ENCODE measurements at regions not wholly inside any gene's neighbourhood (a gene's known extent, or its start where the extent isn't known, plus 50 kb on each side); places are given as distances from the start of the nearest gene placed in this dataset.

GRCh38 chr20:11772226-11772730, 145.4 kb upstream of the BTBD3 start:
- DNase-seq (ENCODE audit: low read depth, low spot score), result no peak

DNA sequence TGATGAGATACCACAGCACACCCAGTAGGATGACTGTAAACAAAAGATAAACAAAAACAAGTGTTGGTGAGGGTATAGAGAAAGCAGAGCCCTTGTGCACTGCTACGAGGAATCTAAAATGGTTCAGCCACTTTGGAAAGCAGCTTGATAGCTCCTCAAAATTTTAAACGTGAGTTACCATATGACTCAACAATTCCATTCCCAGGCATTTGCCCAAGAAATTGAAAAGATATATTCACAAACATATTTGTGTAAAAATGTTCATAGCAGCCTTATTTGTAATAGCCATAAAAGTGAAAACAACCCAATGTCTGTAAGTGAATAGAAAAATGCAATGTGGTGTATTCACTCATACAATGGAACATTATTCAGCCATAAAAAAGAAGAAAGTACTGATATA, 141.0 kb upstream of the BTBD3 start:
- no peak for DNase-seq (ENCODE audit: low read depth, low spot score)

DNA sequence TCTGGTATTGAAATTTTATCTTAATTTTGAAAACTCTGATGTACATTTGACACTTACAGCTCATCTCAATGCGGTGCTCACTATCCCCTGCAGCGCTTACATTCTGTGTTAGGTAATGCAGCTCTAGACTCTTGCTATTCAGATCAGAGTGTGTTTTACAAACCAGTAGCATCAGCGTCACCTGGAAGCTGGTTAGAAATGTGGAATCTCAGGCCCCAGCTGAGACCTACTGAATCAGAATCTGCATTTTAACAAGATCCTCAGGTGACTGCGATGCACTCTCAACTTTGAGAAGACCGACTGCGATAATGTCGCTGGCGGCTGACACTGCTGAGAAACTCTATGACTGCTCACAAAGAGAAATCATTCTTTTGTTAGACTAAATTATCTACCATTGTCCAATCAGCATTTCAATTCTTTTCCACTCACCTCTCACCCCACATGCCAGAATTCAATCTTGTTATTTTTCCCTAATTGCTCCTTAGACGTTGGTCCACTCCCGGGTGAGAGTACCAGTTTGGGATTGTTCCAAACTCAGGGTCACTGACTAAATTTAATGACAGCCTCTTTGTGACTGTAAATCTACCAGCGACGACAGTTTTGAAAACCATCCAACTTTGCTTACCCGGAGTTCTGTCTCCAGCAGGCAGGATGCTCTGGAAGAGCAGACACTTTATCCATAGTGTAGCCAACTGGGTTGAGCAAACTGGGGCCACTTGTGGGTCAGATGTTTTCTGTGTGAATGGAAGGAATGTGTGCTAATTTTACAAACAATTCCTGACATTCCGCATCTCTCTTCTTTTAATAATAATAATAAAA, 140.1 kb upstream of the BTBD3 start:
- no peak for DNase-seq (ENCODE audit: low read depth, low spot score)

- DNase-seq (ENCODE audit: low read depth, low spot score), result no peak
Measured at GRCh38 chr20:11778206-11778570, 139.5 kb upstream of the BTBD3 start.

- no peak for DNase-seq (ENCODE audit: low read depth, low spot score)
Measured at GRCh38 chr20:11780765-11781369, 136.8 kb upstream of the BTBD3 start.

DNA sequence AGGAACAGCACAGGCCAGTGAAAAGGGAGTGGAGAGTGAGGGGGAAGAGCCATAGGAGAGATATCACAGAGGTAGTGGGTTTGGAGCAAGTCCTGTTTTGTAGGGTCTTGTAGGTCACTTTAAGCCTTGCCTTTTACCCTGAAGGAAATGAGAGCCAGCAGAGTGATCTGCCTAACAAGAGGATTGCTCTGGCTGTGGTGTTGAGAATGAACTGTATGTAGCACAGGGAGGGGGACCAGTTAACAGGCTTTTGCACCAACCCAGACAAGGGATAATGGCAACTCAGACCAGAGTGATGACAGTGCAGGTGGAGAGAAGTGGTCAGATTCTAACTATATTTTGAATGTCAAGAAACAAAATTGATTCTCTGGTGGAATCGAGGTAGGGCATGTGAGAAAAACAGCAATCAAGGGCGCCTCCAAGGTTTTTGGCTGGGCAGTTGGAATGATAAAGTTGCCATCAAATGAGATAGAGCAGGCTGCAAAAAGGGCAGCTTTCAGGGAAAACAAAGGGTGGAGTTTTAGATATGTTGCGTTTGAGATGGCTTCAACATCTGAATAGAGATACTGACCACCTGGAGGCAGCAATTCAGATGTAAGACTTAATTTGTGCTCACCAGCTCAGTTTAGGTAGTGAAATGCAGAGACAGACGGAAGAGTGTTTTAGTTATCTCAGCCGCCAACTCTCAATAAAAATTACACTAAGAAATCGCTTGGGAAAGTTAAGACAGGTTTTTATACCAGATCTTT, 134.4 kb upstream of the BTBD3 start:
- no peak for DNase-seq (ENCODE audit: low read depth, low spot score)

DNA sequence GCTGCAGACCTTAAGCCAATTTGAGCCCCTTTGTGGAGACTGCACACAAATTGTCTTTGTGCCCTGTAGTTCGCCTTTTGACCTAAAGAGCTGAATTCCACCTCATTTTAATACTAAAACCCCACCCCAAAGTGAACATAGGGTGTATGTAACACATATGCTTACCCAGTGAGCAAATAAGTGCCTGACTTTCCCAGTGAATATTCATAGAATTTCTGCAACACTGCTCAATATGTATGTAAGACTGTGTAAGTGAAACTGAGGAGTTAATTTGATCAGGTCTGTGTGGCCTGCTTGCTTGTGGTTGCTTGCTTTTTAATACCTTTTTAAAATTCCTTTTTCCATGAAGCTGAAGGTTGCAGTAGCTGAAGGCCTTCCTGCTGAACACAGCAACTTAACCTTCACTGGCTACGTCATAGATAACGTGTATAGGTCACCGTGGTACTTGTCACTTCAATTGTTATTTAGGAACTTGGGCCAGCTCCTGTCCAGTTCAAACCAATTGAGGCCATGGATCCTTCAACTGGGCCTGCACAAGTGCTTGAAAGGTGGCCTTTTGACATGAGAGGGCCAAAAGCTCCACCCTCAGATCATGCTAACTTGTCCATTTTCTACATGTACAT, 131.7 kb upstream of the BTBD3 start:
- no peak for DNase-seq (ENCODE audit: low read depth, low spot score)

- no peak for DNase-seq (ENCODE audit: low read depth, low spot score)
Measured at GRCh38 chr20:11790046-11790445, 127.6 kb upstream of the BTBD3 start.

DNA sequence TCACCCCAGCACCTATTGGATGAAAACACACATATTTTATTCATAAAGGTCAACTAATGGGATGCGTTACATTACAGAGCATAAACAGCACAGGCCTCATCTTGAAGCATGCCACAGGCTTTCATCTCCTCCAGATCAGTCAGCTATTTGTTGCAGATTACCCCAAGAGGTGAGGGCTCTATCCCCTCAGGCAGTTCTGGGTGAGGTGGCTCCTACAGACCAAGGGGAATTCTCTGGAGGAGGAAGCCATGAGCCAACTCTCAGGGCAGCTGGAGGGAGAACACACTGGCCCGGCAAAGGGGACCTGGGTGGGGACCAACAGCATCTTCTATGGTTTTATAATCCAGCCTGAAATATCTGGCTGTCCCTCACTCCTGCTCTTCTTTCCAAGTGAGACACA, 126.4 kb upstream of the BTBD3 start:
- no peak for DNase-seq (ENCODE audit: low read depth, low spot score)

GRCh38 chr20:11791835-11792567, 125.7 kb upstream of the BTBD3 start:
- DNase-seq (ENCODE audit: low read depth, low spot score), result no peak

GRCh38 chr20:11792568-11792953, 125.1 kb upstream of the BTBD3 start:
- DNase-seq (ENCODE audit: low read depth, low spot score), result no peak

- DNase-seq (ENCODE audit: low read depth, low spot score), result no peak
Measured at GRCh38 chr20:11794525-11794924, 123.2 kb upstream of the BTBD3 start.

DNA sequence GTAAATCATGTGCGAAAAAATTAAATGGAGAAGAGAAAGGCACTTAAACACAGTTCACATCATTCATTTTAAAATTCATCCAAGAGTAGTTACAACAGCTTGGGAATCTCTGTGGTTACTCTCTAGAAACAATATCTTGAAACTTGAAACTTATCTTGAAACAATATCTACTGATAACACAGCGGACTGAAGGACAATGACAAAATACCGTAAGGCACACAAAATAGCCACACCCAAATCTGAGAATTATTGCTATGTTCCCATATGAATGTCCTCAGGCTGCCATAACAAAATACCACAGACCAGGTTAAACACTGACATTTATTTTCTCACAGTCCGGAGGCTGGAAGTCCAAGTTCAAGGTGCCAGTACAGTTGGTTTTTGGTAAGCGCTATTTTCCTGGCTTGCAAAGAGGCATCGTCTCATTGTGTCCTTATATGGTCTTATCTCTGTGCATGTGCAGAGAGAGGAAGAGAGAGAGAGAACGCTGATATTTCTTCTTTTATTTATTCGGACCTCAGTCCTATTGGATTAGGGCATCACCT, 122.5 kb upstream of the BTBD3 start:
- DNase-seq (ENCODE audit: low read depth, low spot score), result no peak

DNA sequence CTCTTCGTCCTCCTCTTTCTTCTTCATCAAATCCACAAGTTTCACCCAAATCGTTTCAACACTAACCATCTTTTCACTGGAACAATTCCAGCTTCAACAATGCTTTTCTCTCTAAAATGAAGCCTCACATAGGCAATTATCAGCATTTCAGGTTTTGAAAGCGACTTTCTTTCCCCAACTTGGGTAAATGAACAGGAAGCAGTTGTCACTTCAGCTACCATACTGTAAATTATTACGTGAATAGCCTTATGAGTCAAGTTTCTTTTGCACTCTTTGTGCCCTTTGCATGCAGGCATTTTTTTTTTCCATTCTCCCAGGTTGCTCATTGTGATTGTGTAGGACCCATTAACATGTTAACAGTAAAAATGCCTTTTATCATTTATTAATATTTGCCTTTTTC, 121.7 kb upstream of the BTBD3 start:
- no peak for DNase-seq (ENCODE audit: low read depth, low spot score)

DNA sequence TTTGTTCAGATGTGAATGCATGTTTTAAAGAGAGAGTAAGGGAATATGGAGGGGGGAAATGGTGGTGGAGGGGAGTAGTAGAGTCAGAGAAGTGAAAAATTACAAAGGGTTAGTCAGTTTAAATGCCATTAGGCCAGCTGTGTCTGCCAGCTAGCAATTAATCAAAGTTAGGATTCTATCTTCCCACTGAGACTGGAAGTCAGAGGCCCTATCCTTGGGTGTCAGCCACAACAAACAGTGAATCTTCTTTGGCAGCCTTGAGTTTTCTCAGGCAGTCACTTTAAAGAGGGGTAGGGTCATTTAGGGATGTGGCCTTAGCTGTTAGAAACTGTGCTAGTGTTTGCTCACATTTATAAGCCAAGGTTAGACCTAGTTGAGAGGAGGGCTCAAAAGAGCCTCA, 120.5 kb upstream of the BTBD3 start:
- DNase-seq (ENCODE audit: low read depth, low spot score), result no peak

- no peak for DNase-seq (ENCODE audit: low read depth, low spot score)
Measured at GRCh38 chr20:11799281-11799684, 118.4 kb upstream of the BTBD3 start.

DNA sequence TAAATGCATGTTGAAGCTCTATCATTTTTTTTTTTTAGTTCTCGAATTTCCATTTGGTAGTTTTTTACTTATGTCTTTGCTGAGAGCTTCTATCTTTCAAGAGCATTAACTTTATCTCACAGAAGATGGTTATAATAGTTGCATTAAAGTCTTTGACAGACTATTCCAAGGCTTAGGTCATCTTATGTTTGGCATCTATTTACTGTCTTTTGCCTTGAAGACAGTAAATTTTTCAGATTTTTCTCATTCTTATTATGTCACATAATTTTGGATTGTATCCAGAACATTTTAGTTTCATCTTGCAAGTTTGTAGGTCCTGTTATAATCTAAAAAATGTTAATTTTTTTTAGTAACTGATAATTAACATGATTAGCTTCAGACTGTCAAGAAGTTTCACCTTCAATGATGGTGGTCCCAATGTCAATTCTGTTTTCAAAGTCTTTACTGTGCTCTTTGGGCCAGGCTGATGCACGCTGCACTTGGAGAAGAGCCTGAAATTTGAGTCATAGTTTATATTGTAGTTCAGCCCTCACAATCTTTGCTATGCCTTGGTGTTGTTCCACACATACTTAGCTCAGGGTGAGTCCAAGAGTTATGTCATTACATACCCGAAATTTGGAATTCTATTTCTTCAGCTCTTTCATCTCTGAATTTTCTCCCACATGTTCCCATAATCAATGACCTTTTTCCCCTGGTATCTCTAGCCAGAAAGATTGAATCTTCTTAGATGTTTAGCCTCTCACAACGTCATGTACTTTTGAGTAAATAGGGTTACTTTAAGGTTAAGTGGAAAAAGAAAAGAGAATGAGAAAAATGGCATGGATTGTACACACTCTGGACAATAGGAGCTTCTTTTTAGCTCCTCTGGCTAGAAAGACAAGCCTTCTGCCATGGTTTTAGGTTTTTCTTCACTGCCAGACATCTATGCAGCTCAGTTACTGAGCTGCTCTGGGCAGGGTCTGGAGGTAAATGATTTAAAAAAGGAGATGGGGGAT, 110.3 kb upstream of the BTBD3 start:
- peak; percentile 40 for DNase-seq (ENCODE audit: low read depth, low spot score)

DNA sequence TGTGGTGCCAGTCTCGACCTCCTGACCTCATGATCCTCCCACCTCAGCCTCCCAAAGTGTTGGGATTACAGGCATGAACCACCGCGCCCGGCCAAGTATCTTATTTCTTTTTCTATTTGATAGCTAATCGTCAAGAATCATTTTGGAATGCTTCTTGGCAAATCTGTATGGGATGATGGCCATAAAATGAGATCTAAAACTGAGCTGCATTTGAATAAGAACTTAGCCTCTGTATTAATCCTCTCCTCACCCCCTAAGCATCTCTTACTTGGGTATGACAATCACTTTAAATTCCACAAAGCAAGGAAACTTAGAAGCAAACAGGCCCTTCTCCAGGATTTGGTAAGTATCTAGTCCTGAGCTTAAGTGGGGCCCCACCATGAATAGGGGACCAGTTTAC, 108.9 kb upstream of the BTBD3 start:
- no peak for DNase-seq (ENCODE audit: low read depth, low spot score)

DNA sequence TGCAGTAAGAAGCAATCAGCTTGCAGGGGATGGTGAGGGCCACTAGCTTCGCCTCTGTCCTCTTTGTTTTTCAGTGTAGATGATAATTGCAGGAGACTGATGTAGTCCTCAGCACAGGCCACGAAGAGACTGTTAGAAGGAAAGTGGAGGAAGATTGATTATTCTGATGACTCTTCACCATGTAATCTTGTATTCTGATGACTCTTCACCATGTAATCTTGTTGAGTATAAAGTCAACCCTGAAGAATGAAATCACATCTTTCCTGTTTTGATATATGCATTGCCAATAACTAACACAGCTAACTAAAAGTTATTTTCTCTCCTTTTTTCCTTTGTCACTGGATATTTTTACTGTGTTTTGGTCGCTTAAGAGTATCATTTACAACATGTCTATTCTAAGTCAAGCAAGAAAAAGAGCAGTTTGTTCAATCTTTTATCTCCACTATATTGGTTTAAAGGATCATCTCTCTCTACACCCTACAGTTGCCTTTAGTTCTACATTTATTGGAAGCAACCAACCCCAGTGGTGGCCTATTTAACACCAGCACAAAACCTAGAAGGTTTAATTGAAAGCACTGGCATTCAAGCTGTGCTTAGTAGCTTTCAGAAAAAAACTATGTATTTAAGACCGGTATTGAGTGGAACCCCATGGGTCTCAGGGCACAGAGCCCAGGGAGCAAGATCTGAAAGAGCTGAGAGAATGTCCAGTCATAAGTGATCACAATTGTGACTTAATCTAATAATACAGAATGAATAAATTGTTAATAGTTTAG, 107.2 kb upstream of the BTBD3 start:
- DNase-seq (ENCODE audit: low read depth, low spot score), result no peak

Measured in smooth muscle cell of the brain vasculature (primary cell).